COLO829 (cell line): ENCODE measurements at regions not wholly inside any gene's neighbourhood (a gene's known extent, or its start where the extent isn't known, plus 50 kb on each side); places are given as distances from the start of the nearest gene placed in this dataset.
"Not testable (repeated sequence)": the region's sequence is repeated elsewhere in the genome, so short reads cannot be mapped to it uniquely, and the experiment has no call there.

ENCODE experiments used
- DNase-seq: peaks from one replicate; pipeline ENCODE4 v3.0.0; 2012; ENCODE audit warnings: low spot score

- DNase-seq = no peak
Observed at GRCh38 chr4:107468156-107468555, 251.9 kb downstream of the PAPSS1 start.

DNA sequence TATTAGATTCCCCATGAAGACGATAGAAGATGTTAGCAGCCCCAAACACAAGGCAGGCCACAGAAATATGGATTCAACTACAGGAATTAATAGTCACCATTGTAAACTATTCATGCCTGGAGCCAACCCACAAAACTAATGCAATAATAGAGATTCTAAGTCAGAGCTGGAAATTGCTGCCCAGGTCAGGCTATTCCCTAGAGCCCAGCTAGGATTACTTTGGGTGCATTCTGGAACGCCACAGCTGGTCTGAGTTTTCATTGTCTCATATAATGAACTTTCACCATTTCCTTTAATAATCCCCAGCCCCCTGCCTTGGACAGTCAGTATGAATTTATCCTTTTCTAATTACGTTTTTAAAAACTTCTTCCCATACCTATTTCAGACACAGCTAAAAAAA lies 252.6 kb downstream of the PAPSS1 start:
- no peak for DNase-seq

DNA sequence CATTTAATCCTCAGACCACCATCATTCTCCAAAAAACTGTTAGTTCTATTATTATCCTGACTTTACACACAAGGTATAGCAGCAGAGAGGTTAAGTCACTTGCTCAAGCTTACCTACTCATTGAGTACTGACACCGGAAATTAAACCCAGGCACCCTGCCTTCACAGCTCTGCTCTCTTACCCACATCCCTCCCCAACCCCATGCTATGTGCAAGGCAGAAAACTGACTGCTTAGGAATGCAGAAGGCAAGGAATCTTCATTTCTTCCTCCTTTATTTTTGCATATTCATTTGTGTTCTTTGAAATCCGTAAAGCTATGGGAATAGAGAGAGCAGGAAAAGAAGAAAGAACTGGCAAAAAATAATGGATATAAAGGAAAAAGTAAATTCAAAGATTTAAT lies 261.8 kb downstream of the PAPSS1 start:
- no peak for DNase-seq

DNA sequence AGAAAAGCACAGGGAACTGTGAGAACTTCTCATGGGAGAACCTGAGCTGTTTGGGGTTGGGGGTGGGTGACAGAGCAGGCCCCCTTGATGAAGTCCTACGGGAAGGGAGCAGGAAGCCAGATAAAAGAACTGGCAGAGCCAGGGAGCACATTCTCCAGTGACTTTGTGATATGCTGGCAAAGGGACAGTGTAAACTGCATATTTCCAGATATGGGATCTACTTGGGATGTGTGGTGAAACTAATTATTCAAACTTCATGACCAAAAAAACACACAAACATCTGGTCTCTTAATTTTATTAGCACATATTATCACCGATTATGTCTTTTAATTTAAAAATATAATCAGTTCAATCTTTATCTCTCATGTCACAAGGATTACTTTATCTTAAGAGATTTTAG lies 266.0 kb downstream of the PAPSS1 start:
- DNase-seq = no peak

DNA sequence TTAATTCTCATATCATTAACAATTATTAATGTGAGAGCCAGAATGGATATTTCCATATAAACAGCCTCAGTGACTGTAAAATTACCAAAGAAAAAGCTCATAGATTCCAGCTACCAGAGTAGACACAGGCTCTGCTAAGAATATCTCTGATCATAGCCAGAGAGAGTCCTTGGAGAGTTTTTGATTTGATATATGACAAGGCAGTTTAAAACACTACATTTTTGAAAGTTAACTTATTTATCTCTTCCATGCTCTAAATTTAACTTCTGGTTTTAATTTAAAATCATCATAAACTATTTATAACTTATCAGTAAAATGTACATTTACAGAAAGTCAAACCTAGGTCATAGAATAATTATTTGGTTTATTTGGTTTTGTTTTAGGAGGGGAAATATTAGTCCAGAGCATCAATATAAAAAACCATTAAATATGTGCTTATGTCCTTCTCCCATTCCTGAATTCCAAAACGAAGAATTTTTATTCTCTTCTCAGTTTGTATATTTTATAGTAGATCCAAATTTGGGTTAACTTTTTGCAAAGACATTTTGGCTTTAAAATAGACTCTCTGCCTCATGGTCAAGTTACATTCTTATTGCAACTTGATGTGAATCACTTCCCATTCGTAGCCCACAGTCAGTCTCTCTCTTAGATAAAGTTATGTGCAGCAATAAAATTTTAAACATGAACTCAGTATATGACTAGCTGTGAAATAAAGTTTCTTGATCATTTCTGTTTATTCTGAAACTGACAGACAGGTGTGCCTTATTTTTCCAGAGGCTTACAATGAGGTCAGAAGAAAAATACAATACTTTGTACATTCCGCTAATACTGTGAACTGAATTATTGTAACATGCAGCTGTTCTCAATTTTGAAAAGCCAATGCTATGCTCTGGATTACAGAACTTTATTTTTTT lies 267.1 kb downstream of the PAPSS1 start:
- no peak for DNase-seq

- DNase-seq = no peak
Observed at GRCh38 chr4:107449611-107450369, 270.2 kb downstream of the PAPSS1 start.

- DNase-seq = no peak
Observed at GRCh38 chr4:107442538-107443111, 277.4 kb downstream of the PAPSS1 start.

DNA sequence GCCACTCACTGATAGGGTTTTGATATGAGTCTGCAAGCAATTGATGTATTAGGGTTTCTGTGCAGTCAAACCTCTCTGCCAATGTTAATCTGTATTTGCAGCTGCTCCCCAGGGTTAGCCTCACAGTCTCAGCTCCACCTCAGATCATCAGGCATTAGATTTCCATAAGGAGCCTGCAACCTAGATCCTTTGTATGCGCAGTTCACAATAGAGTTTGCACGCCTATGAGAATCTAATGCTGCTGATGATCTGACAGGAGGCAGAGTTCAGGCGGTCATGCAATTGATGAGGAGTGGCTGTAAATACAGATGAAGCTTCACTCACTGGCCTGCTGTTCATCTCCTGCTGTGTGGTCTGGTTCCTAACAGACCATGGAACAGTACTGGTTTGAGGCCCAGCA lies 280.6 kb downstream of the PAPSS1 start:
- no peak for DNase-seq

GRCh38 chr4:107436471-107436870 lies 283.6 kb downstream of the PAPSS1 start:
- not testable (repeated sequence) for DNase-seq

GRCh38 chr4:107432451-107432850 lies 287.6 kb downstream of the PAPSS1 start:
- DNase-seq = no peak

DNA sequence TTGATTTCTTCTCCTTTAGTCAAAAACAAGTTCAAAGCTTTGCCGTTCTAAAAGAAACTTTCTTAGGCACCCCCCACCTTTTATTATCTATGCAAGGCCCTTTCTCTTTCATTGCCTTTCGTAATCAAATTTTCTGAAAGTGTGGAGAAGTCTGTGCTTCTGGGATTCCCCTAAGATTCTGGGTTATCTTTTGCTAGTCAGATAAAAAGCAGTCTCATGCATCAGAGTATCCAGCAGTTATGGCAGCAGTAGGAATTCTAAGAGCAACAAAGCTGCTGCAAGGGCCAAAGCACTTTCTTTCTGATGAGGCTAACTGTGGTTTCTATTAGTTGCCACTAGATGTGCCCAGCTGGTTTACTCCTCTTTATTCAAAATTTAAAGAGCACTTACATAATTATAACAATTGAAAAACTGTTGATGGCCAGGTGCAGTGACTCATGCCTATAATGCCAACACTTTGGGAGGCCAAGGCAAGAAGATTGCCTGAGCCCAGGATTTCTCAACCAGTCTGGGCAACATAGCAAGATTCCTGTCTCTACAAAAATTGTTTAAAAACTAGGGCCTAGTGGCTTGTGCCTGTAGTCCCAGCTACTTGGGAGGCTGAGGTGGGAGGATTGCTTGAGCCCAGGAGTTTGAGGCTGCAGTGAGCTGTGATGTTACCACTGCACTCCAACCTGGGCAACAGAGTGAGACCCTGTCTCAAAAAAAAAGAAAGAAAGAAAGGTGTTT lies 296.2 kb downstream of the PAPSS1 start:
- DNase-seq = no peak

GRCh38 chr4:107419536-107419935 lies 300.5 kb downstream of the PAPSS1 start:
- DNase-seq = not testable (repeated sequence)

- DNase-seq = no peak
Observed at GRCh38 chr4:107419052-107419451, 301.0 kb downstream of the PAPSS1 start.

DNA sequence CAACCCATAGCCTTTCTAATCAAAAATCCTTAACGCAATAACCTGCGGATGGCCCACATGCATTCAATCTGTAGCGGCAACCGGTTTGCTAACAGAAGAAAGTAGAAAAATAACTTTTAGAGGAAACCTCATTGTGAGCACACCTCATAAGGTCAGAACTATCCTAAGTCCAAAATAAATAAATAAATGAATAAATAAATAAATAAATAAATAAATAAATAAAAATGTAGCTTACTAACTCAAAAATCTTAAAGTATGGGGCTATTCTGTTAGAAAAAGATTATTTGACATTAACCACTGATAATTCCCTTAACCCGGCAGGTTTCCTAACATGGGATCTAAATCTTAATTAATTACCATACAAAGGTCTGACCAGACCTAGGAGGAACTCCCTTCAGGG lies 304.5 kb downstream of the PAPSS1 start:
- not testable (repeated sequence) for DNase-seq

GRCh38 chr4:107409872-107410271 lies 310.2 kb downstream of the PAPSS1 start:
- DNase-seq = not testable (repeated sequence)

GRCh38 chr4:107408968-107409367 lies 311.1 kb downstream of the PAPSS1 start:
- no peak for DNase-seq

DNA sequence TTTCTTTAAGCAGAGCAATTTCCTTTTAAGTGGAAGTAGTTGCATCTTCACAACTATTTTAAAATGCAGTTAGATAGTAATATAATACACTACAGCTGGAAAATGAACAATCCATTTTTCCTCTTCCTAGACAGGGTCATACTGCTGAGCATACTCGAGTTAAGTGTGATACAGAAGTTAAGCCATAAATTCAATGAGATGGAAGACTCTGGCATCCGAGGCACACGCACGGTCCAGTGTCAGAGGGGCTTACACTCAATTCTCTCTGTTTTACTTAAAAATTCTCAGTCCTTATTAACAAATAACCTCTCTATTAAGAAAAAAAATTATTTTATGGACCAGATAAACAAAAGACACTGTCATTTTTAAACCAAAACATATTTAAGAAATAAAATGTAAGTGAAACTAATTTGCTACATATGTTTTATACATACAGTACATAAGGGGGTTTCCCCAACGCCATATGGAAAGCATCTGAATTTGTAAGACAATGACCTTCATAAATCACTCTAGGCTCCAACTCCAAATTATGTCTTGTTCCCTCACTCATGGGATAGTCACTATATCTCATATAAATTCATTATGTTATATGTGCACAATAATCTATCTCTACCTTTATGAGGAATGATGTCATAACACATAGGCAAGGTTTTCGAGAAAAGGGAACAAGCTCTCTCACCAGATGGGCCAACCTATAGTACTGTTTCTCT lies 315.3 kb downstream of the PAPSS1 start:
- no peak for DNase-seq

GRCh38 chr4:107402291-107402690 lies 317.7 kb downstream of the PAPSS1 start:
- no peak for DNase-seq

- DNase-seq = no peak
Observed at GRCh38 chr4:107392951-107393350, 327.1 kb downstream of the PAPSS1 start.

- no peak for DNase-seq
Observed at GRCh38 chr4:107392380-107392779, 327.7 kb downstream of the PAPSS1 start.

- DNase-seq = no peak
Observed at GRCh38 chr4:107391630-107392028, 328.4 kb downstream of the PAPSS1 start.
